H1 (cell line): ENCODE measurements at regions not wholly inside any gene's neighbourhood (a gene's known extent, or its start where the extent isn't known, plus 50 kb on each side); places are given as distances from the start of the nearest gene placed in this dataset.
A peak's percentile ranks its signal among the peaks of the same experiment; 100 is the strongest.

Experiments used
- CTCF ChIA-PET: fragments of 300-600 bp; sonication (Branson Sonifier 250); formaldehyde crosslinking; loops from one replicate; lab custom pipeline; 2021; ENCODE audit not compliant: partially characterized antibody; lab: Charles Lee
- POLR2A ChIA-PET: fragments of 300-600 bp; sonication (Branson Sonifier 250); formaldehyde crosslinking; loops from one replicate; lab custom pipeline; 2021; ENCODE audit warnings: inconsistent platforms; ENCODE audit not compliant: partially characterized antibody; lab: Charles Lee
- DNase-seq, 2 experiments: peaks; one replicate each; pipeline versions ENCODE4 v3.0.0 to v3.0.0-alpha.2; 2010 to 2022; ENCODE audit warnings: low spot score in 2 of 2, low read depth in 1 of 2, mixed read lengths in 1 of 2
- FAIRE-seq: peaks from 2 replicates; lab custom pipeline; 2011; peaks lifted over from hg19 to GRCh38; lab: Jason Lieb, UNC
- H2AFZ ChIP-seq: 2 replicates; pipeline ENCODE4 v1.8.1; 2012; ENCODE audit warnings: low read length, inconsistent platforms
- H2AK5ac ChIP-seq: 2 replicates; pipeline ENCODE4 v1.6.1; 2013; ENCODE audit warnings: low read depth, low read length
- H2BK120ac ChIP-seq: replicated peaks from 2 replicates; pipeline ENCODE3; 2013; ENCODE audit warnings: low read depth, low read length, inconsistent platforms
- H2BK12ac ChIP-seq: 2 replicates; pipeline ENCODE4 v1.6.1; 2013; ENCODE audit warnings: low read depth, low read length
- H2BK15ac ChIP-seq: 2 replicates; pipeline ENCODE4 v1.6.1; 2013; ENCODE audit warnings: low read length
- H2BK20ac ChIP-seq: 2 replicates; pipeline ENCODE4 v1.6.1; 2013; ENCODE audit warnings: low read length
- H2BK5ac ChIP-seq: 2 replicates; pipeline ENCODE4 v1.6.1; 2013; ENCODE audit warnings: low read depth, low read length
- H3K14ac ChIP-seq: 2 replicates; pipeline ENCODE4 v1.6.1; 2013; ENCODE audit warnings: inconsistent platforms; ENCODE audit not compliant: insufficient read length
- H3K18ac ChIP-seq: 2 replicates; pipeline ENCODE4 v1.6.1; 2013; ENCODE audit warnings: low read length; ENCODE audit errors: extremely low read depth
- H3K23ac ChIP-seq: 2 replicates; pipeline ENCODE4 v1.6.1; 2013; ENCODE audit warnings: inconsistent platforms; ENCODE audit not compliant: insufficient read length
- H3K23me2 ChIP-seq: 2 replicates; pipeline ENCODE4 v1.6.1; 2013; ENCODE audit warnings: low read depth, low read length
- H3K27ac ChIP-seq: 2 replicates; pipeline ENCODE4 v1.6.1; 2011; ENCODE audit warnings: low read depth, low read length, inconsistent platforms
- H3K27me3 ChIP-seq, 4 experiments: replicated peaks in 1 of 4; 1 replicate in 1 of 4; 2 replicates in 3 of 4; pipeline versions ENCODE4 v1.6.1 to v1.8.1; 2011 to 2013; ENCODE audit warnings: low read length in 3 of 4, mild to moderate bottlenecking in 3 of 4, inconsistent platforms in 2 of 4, mixed read lengths in 2 of 4, moderate library complexity in 1 of 4; ENCODE audit not compliant: control insufficient read depth in 3 of 4, insufficient read depth in 3 of 4; ENCODE audit errors: extremely low read depth in 1 of 4
- H3K36me3 ChIP-seq, 4 experiments: 2 replicates each; pipeline versions ENCODE4 v1.6.1 to v1.8.1; 2011 to 2013; ENCODE audit warnings: mild to moderate bottlenecking in 4 of 4, low read length in 3 of 4, moderate library complexity in 2 of 4, control low read depth in 1 of 4, inconsistent platforms in 1 of 4; ENCODE audit not compliant: insufficient read depth in 4 of 4, control insufficient read depth in 2 of 4
- H3K4ac ChIP-seq: replicated peaks from 2 replicates; pipeline ENCODE3; 2013; ENCODE audit warnings: low read length, low read depth, mixed read lengths, inconsistent platforms; ENCODE audit not compliant: insufficient read length
- H3K4me1 ChIP-seq, 4 experiments: replicated peaks in 1 of 4; 1 replicate in 1 of 4; 2 replicates in 3 of 4; pipeline versions ENCODE4 v1.6.1 to v1.8.1; 2011 to 2013; ENCODE audit warnings: low read length in 3 of 4, inconsistent platforms in 2 of 4, mixed read lengths in 1 of 4; ENCODE audit not compliant: insufficient read depth in 4 of 4, control insufficient read depth in 3 of 4
- H3K4me2 ChIP-seq, 2 experiments: 2 replicates each; pipeline versions ENCODE4 v1.6.1 to v1.8.1; 2011 to 2013; ENCODE audit warnings: low read depth in 2 of 2, low read length in 2 of 2, control low read depth in 1 of 2, inconsistent platforms in 1 of 2, mild to moderate bottlenecking in 1 of 2; ENCODE audit not compliant: insufficient read depth in 1 of 2
- H3K4me3 ChIP-seq, 4 experiments: fragments of 200-600, 300-600 bp in 1 of 4; sonication (generic), shearing (Covaris generic), sonication (Bioruptor Twin) in 1 of 4; 2 replicates each; pipeline versions ENCODE4 v1.5.1 to v1.8.1; 2011 to 2016; ENCODE audit warnings: low read length in 4 of 4, low read depth in 3 of 4, control low read depth in 2 of 4, inconsistent platforms in 2 of 4, mild to moderate bottlenecking in 2 of 4, mixed read lengths in 1 of 4, moderate library complexity in 1 of 4; ENCODE audit not compliant: insufficient read depth in 2 of 4; ENCODE audit errors: extremely low read depth in 1 of 4
- H3K56ac ChIP-seq: replicated peaks from 2 replicates; pipeline ENCODE3; 2013; ENCODE audit warnings: low read depth, mild to moderate bottlenecking, mixed read lengths, low read length, inconsistent platforms; ENCODE audit not compliant: insufficient read length
- H3K79me1 ChIP-seq: 2 replicates; pipeline ENCODE4 v1.6.1; 2013; ENCODE audit warnings: low read depth, low read length, control low read depth
- H3K79me2 ChIP-seq, 2 experiments: 2 replicates each; pipeline versions ENCODE4 v1.6.1 to v1.8.1; 2012 to 2013; ENCODE audit warnings: low read length in 2 of 2, mild to moderate bottlenecking in 2 of 2, inconsistent platforms in 1 of 2; ENCODE audit not compliant: insufficient read depth in 2 of 2, control insufficient read depth in 1 of 2
- H3K9ac ChIP-seq, 4 experiments: replicated peaks in 1 of 4; 1 replicate in 1 of 4; 2 replicates in 3 of 4; pipeline versions ENCODE4 v1.6.1 to v1.8.1; 2011 to 2013; ENCODE audit warnings: low read depth in 3 of 4, low read length in 3 of 4, control low read depth in 2 of 4, mild to moderate bottlenecking in 2 of 4, moderate library complexity in 2 of 4, inconsistent platforms in 1 of 4; ENCODE audit errors: extremely low read depth in 1 of 4
- H3K9me3 ChIP-seq, 2 experiments: 2 replicates each; pipeline versions ENCODE4 v1.6.1 to v1.8.1; 2012 to 2013; ENCODE audit warnings: mild to moderate bottlenecking in 2 of 2, moderate library complexity in 2 of 2, control low read depth in 1 of 2, inconsistent platforms in 1 of 2, low read depth in 1 of 2, low read length in 1 of 2, mixed read lengths in 1 of 2; ENCODE audit not compliant: insufficient read depth in 2 of 2
- H4K20me1 ChIP-seq, 2 experiments: replicated peaks in 1 of 2; 2 replicates each; pipeline versions ENCODE3 to v1.8.1; 2011 to 2013; ENCODE audit warnings: inconsistent platforms in 2 of 2, low read length in 2 of 2, mild to moderate bottlenecking in 1 of 2; ENCODE audit not compliant: insufficient read depth in 2 of 2, control insufficient read depth in 1 of 2
- H4K5ac ChIP-seq: 2 replicates; pipeline ENCODE4 v1.6.1; 2013; ENCODE audit warnings: low read length, low read depth, mixed read lengths, inconsistent platforms; ENCODE audit not compliant: insufficient read length
- H4K8ac ChIP-seq: 2 replicates; pipeline ENCODE4 v1.8.0; 2013; ENCODE audit warnings: mild to moderate bottlenecking, moderate library complexity, low read length, inconsistent platforms; ENCODE audit not compliant: insufficient read depth; ENCODE audit errors: extremely low read depth
- H4K91ac ChIP-seq: replicated peaks from 2 replicates; pipeline ENCODE3; 2013; ENCODE audit warnings: low read length, mixed read lengths, inconsistent platforms; ENCODE audit not compliant: insufficient read length
- CEBPB ChIP-seq: IDR thresholded peaks from 2 replicates; pipeline ENCODE4 v1.6.1; 2012; ENCODE audit warnings: low read depth, low read length
- GTF2F1 ChIP-seq: IDR thresholded peaks from 2 replicates; pipeline ENCODE4 v1.6.1; 2012; ENCODE audit warnings: low read depth, low read length, improper control_type of control experiment, borderline replicate concordance
- KDM1A ChIP-seq: fragments of 200-600, 300-600 bp; sonication (generic); IDR thresholded peaks from 2 replicates; pipeline ENCODE4 v1.7.1; 2016; ENCODE audit warnings: mild to moderate bottlenecking, low read length, borderline replicate concordance
- RFX5 ChIP-seq: IDR thresholded peaks from 2 replicates; pipeline ENCODE4 v1.6.1; 2011; ENCODE audit warnings: low read depth, low read length, improper control_type of control experiment, borderline replicate concordance
- TAF7 ChIP-seq: optimal IDR thresholded peaks from 2 replicates; pipeline ENCODE3; 2011; ENCODE audit warnings: low read depth, mild to moderate bottlenecking, inconsistent platforms, low read length, moderate library complexity, borderline replicate concordance
- ZNF274 ChIP-seq: IDR thresholded peaks from 2 replicates; pipeline ENCODE4 v1.7.0; 2012; ENCODE audit warnings: low read length, borderline replicate concordance; ENCODE audit errors: extremely low read depth
- WGBS, 2 experiments: shearing (Covaris generic) in 1 of 2; methylation state at CpG; one replicate each; pipeline versions ENCODE4 v1.1.6 to v1.1.7; 2013 to 2015; ENCODE audit warnings: low lambda C conversion rate in 2 of 2, mixed read lengths in 2 of 2, inconsistent platforms in 1 of 2, low coverage in 1 of 2, missing lambda C conversion rate in 1 of 2; ENCODE audit not compliant: insufficient replicate concordance in 2 of 2, insufficient coverage in 1 of 2, insufficient read length in 1 of 2; ENCODE audit errors: extremely low coverage in 1 of 2, missing lambda C conversion rate in 1 of 2; 5-methylcytosine and 5-hydroxymethylcytosine counted together

GRCh38 chr5:115382989-115383388 is 86.5 kb upstream of the CCDC112 start:
- Histone ChIP-seq H3K4me3 (no peak overlapping the region), H4K8ac (no peak overlapping the region), H2AK5ac (no peak overlapping the region), H3K27ac (no peak overlapping the region), H4K5ac (no peak overlapping the region), H3K23ac (no peak overlapping the region), H3K36me3 (no peaks in the 10 kb centered on the region), H3K23me2 (no peaks in the 10 kb centered on the region), H3K27me3 (no peaks in the 10 kb centered on the region), H2BK120ac (no peak overlapping the region), H3K4ac (no peak overlapping the region), H4K20me1 (no peaks in the 10 kb centered on the region), H3K18ac (no peak overlapping the region), H3K4me1 (no peaks in the 10 kb centered on the region), H3K56ac (no peak overlapping the region), H2BK15ac (no peak overlapping the region), H2BK12ac (no peak overlapping the region), H3K14ac (no peak overlapping the region), H4K91ac (no peak overlapping the region), H3K9me3 (no peaks in the 10 kb centered on the region), H2AFZ (no peak overlapping the region), H3K4me2 (no peak overlapping the region), H3K9ac (no peak overlapping the region), H3K79me1 (no peaks in the 10 kb centered on the region), H3K79me2 (no peaks in the 10 kb centered on the region), H2BK5ac (no peak overlapping the region), H2BK20ac (no peak overlapping the region)
- FAIRE-seq (no peak), DNase-seq (no peak)
- CTCF ChIA-PET: no interaction called here
- POLR2A ChIA-PET: no interaction called here
- TF ChIP-seq RFX5: no peak
- no peak for TF ChIP-seq ZNF274
- no peak for TF ChIP-seq TAF7
- no peak for TF ChIP-seq GTF2F1
- TF ChIP-seq KDM1A: no peak
- peak; percentile 32; the same call in 1 of the 2 replicates for TF ChIP-seq CEBPB
- 92% methylated on average over 1 of the region's 1 CpG; no CpG with 5 or more reads in 1 of the 2 experiments for WGBS, 2 experiments
